MM.1S (cell line): ENCODE measurements at regions not wholly inside any gene's neighbourhood (a gene's known extent, or its start where the extent isn't known, plus 50 kb on each side); places are given as distances from the start of the nearest gene placed in this dataset.

Experiments used
- CTCF ChIP-seq: fragments of 300-600 bp; sonication (generic); IDR thresholded peaks from 2 replicates; pipeline ENCODE4 v1.5.1; 2016; ENCODE audit warnings: antibody characterized with exemption, low read length, mixed read lengths
- EZH2phosphoT487 ChIP-seq: fragments of 300-600 bp; sonication (generic); IDR thresholded peaks from 2 replicates; pipeline ENCODE4 v1.6.1; 2018; ENCODE audit warnings: antibody characterized with exemption, low read length

GRCh38 chr6:120237221-120237620, 887.7 kb upstream of the MAN1A1 start:
- no peak for TF ChIP-seq CTCF
- TF ChIP-seq EZH2phosphoT487: no peak
